GM12878 (cell line): ENCODE measurements at regions not wholly inside any gene's neighbourhood (a gene's known extent, or its start where the extent isn't known, plus 50 kb on each side); places are given as distances from the start of the nearest gene placed in this dataset.

ENCODE experiments used
- ESRRA ChIP-seq: IDR thresholded peaks from 2 replicates; pipeline ENCODE4 v1.6.1; 2012; ENCODE audit warnings: mild to moderate bottlenecking, low read length, improper control_type of control experiment
- SIN3A ChIP-seq: IDR thresholded peaks from 2 replicates; pipeline ENCODE4 v1.6.1; 2012; ENCODE audit warnings: low read depth, low read length, improper control_type of control experiment

- TF ChIP-seq SIN3A (no peak), ESRRA (no peak)
These were observed 90.6 kb downstream of the POU3F3 start for GRCh38 chr2:104944495-104944894.
